ENCODE measurements at regions not wholly inside any gene's neighbourhood (a gene's known extent, or its start where the extent isn't known, plus 50 kb on each side); places are given as distances from the start of the nearest gene placed in this dataset.
A peak's percentile ranks its signal among the peaks of the same experiment; 100 is the strongest.

DNA sequence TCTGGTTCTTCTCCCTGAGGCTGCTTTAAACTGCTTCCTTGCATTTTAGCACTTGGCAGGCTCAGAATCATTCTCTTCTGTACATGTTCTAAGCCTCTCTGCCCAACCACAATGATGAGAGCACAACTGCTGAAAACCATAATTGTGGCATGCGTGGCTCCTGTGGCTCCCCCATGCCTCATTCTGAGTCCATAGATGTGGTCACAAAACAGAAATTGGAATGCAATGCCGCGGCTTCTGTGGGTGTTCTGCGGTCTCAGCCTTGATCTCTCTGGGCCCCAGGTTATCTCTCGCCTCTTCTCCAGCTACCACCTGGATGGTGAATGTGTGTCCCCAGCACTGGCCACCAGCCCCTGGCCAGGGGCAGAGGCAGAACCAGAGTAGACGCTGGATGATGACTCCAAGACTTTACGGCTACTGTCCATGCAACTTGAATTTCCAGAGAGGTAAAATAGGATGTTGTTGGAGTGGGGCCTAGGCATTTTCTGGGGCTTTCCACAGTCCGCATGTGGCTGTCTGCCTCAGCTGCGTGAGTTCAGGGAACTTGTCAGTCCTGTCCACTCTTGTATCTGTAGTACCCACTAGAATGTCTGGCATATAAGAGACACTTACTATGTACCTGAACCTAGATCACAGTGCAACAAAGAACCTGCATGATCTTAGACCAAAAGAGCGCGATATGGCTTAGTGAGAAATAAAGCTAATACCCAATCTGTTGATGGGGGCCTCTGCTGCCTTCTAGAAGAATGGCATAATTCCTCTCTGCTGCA, 52.4 kb upstream of the ADRB1 start:
- no peak overlapping the region for H3K4me3 Mint-ChIP-seq
- H3K27me3 Mint-ChIP-seq, result peaks cover 45% of the 10 kb centered on the region
- DNase-seq (peak; percentile 53), ATAC-seq (no peak)
- intact Hi-C loops (cut with micrococcal nuclease), result no loop called here
- H3K9me3 Mint-ChIP-seq, result peaks cover 12% of the 10 kb centered on the region
- H3K4me1 Mint-ChIP-seq (ENCODE audit: low read depth), result peaks cover 6% of the 10 kb centered on the region
- CTCF ChIA-PET, result interaction anchor here (0.7 to 1.5 kb wide), 2 partner anchors 8 to 37 kb away, joined by 3 read pairs; no protein-coding TSS in a partner anchor
- POLR2A ChIA-PET, result no interaction called here
- TF ChIP-seq, protein P1, sequence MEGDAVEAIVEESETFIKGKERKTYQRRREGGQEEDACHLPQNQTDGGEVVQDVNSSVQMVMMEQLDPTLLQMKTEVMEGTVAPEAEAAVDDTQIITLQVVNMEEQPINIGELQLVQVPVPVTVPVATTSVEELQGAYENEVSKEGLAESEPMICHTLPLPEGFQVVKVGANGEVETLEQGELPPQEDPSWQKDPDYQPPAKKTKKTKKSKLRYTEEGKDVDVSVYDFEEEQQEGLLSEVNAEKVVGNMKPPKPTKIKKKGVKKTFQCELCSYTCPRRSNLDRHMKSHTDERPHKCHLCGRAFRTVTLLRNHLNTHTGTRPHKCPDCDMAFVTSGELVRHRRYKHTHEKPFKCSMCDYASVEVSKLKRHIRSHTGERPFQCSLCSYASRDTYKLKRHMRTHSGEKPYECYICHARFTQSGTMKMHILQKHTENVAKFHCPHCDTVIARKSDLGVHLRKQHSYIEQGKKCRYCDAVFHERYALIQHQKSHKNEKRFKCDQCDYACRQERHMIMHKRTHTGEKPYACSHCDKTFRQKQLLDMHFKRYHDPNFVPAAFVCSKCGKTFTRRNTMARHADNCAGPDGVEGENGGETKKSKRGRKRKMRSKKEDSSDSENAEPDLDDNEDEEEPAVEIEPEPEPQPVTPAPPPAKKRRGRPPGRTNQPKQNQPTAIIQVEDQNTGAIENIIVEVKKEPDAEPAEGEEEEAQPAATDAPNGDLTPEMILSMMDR (IDR thresholded peaks at IDR 0.05), result no peak
- H3K27ac Mint-ChIP-seq, result no peak overlapping the region
- H3K36me3 Mint-ChIP-seq (ENCODE audit: low read depth), result no peaks in the 10 kb centered on the region

DNA sequence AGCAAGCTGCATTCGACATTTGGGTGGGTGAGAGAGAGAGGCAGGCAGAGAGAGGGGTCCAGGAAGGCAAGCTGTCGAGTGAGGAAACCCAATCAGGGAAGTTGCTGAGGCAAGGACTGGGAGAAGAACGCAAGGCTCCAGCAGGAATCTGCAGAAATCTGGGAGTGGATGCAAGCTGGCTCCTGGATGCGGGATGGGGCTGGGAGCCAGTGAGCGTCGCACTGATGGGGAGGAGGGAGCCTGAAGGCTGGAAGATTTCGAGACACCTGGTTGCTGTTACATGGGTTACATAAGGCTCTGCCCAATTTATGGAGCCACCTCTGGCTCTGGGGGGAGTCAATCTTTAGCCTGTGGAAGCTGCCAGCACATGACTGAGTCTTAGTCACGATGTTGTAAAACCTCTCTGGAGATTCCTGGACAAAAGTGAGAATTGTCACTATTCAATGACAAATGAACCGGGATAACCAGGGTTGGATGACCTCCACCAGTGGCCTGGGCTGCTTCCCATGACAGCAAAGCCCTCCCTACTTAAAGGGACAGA, 51.1 kb upstream of the ADRB1 start:
- peaks cover 5% of the 10 kb centered on the region for H3K9me3 Mint-ChIP-seq
- no peak overlapping the region for H3K27ac Mint-ChIP-seq
- DNase-seq, result no peak
- TF ChIP-seq, protein P1 (IDR thresholded peaks at IDR 0.05), result no peak
- POLR2A ChIA-PET, result no interaction called here
- H3K36me3 Mint-ChIP-seq (ENCODE audit: low read depth), result no peaks in the 10 kb centered on the region
- ATAC-seq, result no peak
- CTCF ChIA-PET, result no interaction called here
- intact Hi-C loops (cut with micrococcal nuclease), result no loop called here
- H3K27me3 Mint-ChIP-seq, result peaks cover 41% of the 10 kb centered on the region
- H3K4me1 Mint-ChIP-seq (ENCODE audit: low read depth), result peaks cover 6% of the 10 kb centered on the region
- H3K4me3 Mint-ChIP-seq, result no peak overlapping the region

DNA sequence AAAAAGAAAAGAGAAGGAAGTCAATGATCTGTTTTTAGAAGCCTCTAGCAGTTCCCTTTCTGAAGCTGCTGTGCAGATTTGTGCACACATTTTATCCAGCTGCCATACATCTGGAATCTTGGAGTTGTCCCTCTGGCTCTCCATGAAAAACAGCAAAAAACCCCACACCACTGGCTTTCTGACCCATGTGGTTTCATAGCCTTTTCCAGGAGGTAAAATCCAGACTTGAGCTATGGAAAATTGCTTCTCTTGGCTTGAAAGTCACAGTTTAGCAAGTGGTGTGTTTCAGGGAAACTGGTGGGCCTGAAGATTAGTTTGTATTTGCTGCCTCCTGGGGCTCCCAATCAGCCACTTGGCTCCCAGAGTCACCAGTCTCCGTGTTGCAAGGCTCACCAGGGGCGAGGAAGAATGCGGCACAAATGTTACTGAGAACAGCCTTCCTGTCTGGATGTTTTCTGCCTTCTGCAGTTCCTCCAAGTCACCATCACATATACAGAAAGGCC, 50.1 kb upstream of the ADRB1 start:
- no peaks in the 10 kb centered on the region for H3K9me3 Mint-ChIP-seq
- no peak overlapping the region for H3K4me3 Mint-ChIP-seq
- TF ChIP-seq, protein P1 (IDR thresholded peaks at IDR 0.05), result no peak
- peaks cover 37% of the 10 kb centered on the region for H3K27me3 Mint-ChIP-seq
- ChIA-PET CTCF (no interaction called here), POLR2A (no interaction called here)
- intact Hi-C loops (cut with micrococcal nuclease), result no loop called here
- DNase-seq (no peak), ATAC-seq (no peak)
- no peak overlapping the region for H3K27ac Mint-ChIP-seq
- H3K36me3 Mint-ChIP-seq (ENCODE audit: low read depth), result no peaks in the 10 kb centered on the region
- peaks cover 6% of the 10 kb centered on the region for H3K4me1 Mint-ChIP-seq (ENCODE audit: low read depth)

Measured in activated CD8-positive, alpha-beta T cell treated with anti-CD3 and anti-CD28 coated beads for 36 hours (primary cell).